ENCODE measurements at regions not wholly inside any gene's neighbourhood (a gene's known extent, or its start where the extent isn't known, plus 50 kb on each side); places are given as distances from the start of the nearest gene placed in this dataset.

DNA sequence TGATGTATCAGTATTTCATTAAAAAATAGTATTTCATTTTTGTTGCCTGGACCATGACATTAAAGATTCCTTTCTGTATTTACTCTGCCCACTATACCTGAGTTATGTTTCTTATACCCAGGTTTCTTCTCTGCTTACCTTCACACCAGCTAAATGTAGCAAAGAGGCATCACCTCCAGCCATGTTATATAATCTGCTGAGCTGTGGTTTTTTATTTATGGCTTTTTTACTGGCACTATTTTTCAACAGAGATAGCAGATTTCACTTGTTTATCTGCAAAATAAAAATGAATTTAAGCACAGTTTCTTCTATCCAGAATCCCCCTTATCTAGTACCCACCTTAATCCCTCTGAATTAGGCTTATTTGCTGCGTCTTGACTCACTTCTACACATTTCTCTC, 979.0 kb upstream of the MAN1A1 start:
- TF ChIP-seq, protein P1, sequence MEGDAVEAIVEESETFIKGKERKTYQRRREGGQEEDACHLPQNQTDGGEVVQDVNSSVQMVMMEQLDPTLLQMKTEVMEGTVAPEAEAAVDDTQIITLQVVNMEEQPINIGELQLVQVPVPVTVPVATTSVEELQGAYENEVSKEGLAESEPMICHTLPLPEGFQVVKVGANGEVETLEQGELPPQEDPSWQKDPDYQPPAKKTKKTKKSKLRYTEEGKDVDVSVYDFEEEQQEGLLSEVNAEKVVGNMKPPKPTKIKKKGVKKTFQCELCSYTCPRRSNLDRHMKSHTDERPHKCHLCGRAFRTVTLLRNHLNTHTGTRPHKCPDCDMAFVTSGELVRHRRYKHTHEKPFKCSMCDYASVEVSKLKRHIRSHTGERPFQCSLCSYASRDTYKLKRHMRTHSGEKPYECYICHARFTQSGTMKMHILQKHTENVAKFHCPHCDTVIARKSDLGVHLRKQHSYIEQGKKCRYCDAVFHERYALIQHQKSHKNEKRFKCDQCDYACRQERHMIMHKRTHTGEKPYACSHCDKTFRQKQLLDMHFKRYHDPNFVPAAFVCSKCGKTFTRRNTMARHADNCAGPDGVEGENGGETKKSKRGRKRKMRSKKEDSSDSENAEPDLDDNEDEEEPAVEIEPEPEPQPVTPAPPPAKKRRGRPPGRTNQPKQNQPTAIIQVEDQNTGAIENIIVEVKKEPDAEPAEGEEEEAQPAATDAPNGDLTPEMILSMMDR (optimal IDR thresholded peaks at IDR 0.05 in 1 of 3, IDR thresholded peaks at IDR 0.05 in 1 of 3, conservative IDR thresholded peaks at IDR 0.05 in 1 of 3; ENCODE audit: extremely low read depth in 1 of 3, insufficient read depth in 2 of 3, low read length in 3 of 3), result no peak
- no peak for TF ChIP-seq EZH2 (IDR thresholded peaks at IDR 0.05; ENCODE audit: low read length)

All from keratinocyte (primary cell).